GM18907 (cell line): ENCODE measurements at regions not wholly inside any gene's neighbourhood (a gene's known extent, or its start where the extent isn't known, plus 50 kb on each side); places are given as distances from the start of the nearest gene placed in this dataset.

Experiments used
- ATAC-seq: cut with Tn5 transposase; IDR thresholded peaks from one replicate; pipeline ENCODE4 v1.9.1; 2021; ENCODE audit warnings: mild to moderate bottlenecking, moderate library complexity; ENCODE audit not compliant: unreplicated experiment

GRCh38 chr20:23254505-23254904 lies 96.1 kb upstream of the NXT1 start:
- ATAC-seq, result no peak

GRCh38 chr20:23254034-23254433 lies 96.6 kb upstream of the NXT1 start:
- no peak for ATAC-seq

- no peak for ATAC-seq
Measured at GRCh38 chr20:23253524-23253923, 97.1 kb upstream of the NXT1 start.

- ATAC-seq, result no peak
Measured at GRCh38 chr20:23251779-23252178, 98.8 kb upstream of the NXT1 start.

- ATAC-seq, result no peak
Measured at GRCh38 chr20:23249541-23249940, 101.0 kb upstream of the NXT1 start.

GRCh38 chr20:23248461-23248882 lies 102.1 kb upstream of the NXT1 start:
- ATAC-seq, result no peak

- ATAC-seq, result no peak
Measured at GRCh38 chr20:23246717-23247664, 103.6 kb upstream of the NXT1 start.

GRCh38 chr20:23245553-23246181 lies 104.9 kb upstream of the NXT1 start:
- ATAC-seq, result peak; percentile 91

- no peak for ATAC-seq
Measured at GRCh38 chr20:23244916-23245552, 105.6 kb upstream of the NXT1 start.

GRCh38 chr20:23244156-23244915 lies 106.3 kb upstream of the NXT1 start:
- ATAC-seq, result no peak

- no peak for ATAC-seq
Measured at GRCh38 chr20:23243791-23244155, 106.8 kb upstream of the NXT1 start.

GRCh38 chr20:23242556-23243180 lies 107.9 kb upstream of the NXT1 start:
- no peak for ATAC-seq

GRCh38 chr20:23242104-23242503 lies 108.5 kb upstream of the NXT1 start:
- ATAC-seq, result no peak

- ATAC-seq, result no peak
Measured at GRCh38 chr20:23241416-23241815, 109.2 kb upstream of the NXT1 start.

- ATAC-seq, result no peak
Measured at GRCh38 chr20:23240519-23240918, 110.1 kb upstream of the NXT1 start.

- ATAC-seq, result no peak
Measured at GRCh38 chr20:23237201-23237600, 113.4 kb upstream of the NXT1 start.

- ATAC-seq, result peak; percentile 64
Measured at GRCh38 chr20:23235173-23236027, 115.2 kb upstream of the NXT1 start.

GRCh38 chr20:23234311-23235078 lies 116.1 kb upstream of the NXT1 start:
- ATAC-seq, result no peak

- ATAC-seq, result no peak
Measured at GRCh38 chr20:23233341-23233740, 117.2 kb upstream of the NXT1 start.
